ENCODE measurements at regions not wholly inside any gene's neighbourhood (a gene's known extent, or its start where the extent isn't known, plus 50 kb on each side); places are given as distances from the start of the nearest gene placed in this dataset.

DNA sequence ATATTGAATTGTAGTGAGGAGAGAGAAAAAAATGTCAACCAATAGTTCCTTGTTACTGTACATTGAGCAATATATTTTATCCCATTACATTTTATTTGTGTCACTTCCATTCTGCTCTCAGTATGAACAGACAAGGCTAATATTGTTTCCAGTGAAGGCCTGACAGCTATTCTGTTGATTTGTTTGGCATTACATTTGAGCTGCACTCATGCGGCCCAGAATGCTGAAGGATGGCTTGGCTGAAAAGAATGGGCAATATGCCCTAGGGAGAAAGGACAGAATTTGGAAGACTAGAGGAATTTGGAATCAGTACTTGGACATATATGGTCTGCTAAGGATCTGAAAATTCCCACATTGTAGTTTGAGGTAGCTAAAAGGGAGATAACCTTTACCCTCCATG, 1294.4 kb downstream of the CDH8 start:
- intact Hi-C loops (cut with micrococcal nuclease; ENCODE audit: unreplicated experiment) (no loop called here), in situ Hi-C loops (cut with HindIII; ENCODE audit: extremely low pct_ligation_motif_present, low pct_unique_long_range_greater_than_20kb) (no loop called here)
- Histone ChIP-seq H3K4me2 (ENCODE audit: low read depth, low read length) (no peak overlapping the region), H3K9ac (ENCODE audit: insufficient read depth, low read depth, low read length) (no peak overlapping the region), H3K9me3 (ENCODE audit: low read length) (peaks cover 87% of the 10 kb centered on the region), H3K79me2 (ENCODE audit: insufficient read depth, low read length) (no peaks in the 10 kb centered on the region), H3K4me3 (replicated peaks in 1 of 3; ENCODE audit: insufficient read depth in 1 of 3, low read depth in 2 of 3, low read length in 3 of 3) (no peak overlapping the region), H3K36me3 (replicated peaks in 1 of 2; ENCODE audit: control insufficient read depth in 1 of 2, insufficient read depth in 2 of 2, low read length in 2 of 2) (no peaks in the 10 kb centered on the region), H4K20me1 (ENCODE audit: insufficient read depth, low read length) (no peaks in the 10 kb centered on the region), H3K27me3 (ENCODE audit: control insufficient read depth in 1 of 2, insufficient read depth in 2 of 2, low read length in 2 of 2) (no peaks in the 10 kb centered on the region), H3K4me1 (ENCODE audit: insufficient read depth, low read length) (no peaks in the 10 kb centered on the region), H3K27ac (ENCODE audit: extremely low read length, insufficient read depth, low read length) (no peak overlapping the region), H2AFZ (ENCODE audit: low read length) (no peak overlapping the region)
- no TSS peak for BruUV-seq (replicated peaks)
- TF ChIP-seq RAD51 (IDR thresholded peaks at IDR 0.05; ENCODE audit: borderline replicate concordance) (no peak), ZNF83 (CRISPR knock-in tag; IDR thresholded peaks at IDR 0.05; ENCODE audit: borderline replicate concordance) (no peak), ARID2 (CRISPR knock-in tag; IDR thresholded peaks at IDR 0.05; ENCODE audit: borderline replicate concordance) (no peak), MAFF (IDR thresholded peaks at IDR 0.05; ENCODE audit: low read depth, low read length) (no peak), KLF15 (CRISPR knock-in tag; IDR thresholded peaks at IDR 0.05; ENCODE audit: borderline replicate concordance) (no peak), ZBED4 (CRISPR knock-in tag; IDR thresholded peaks at IDR 0.05; ENCODE audit: borderline replicate concordance) (no peak), ZNF513 (CRISPR knock-in tag; conservative IDR thresholded peaks at IDR 0.05) (no peak), ZNF337 (CRISPR knock-in tag; IDR thresholded peaks at IDR 0.05; ENCODE audit: borderline replicate concordance, low read depth) (no peak)
- TF ChIP-seq, protein P1, sequence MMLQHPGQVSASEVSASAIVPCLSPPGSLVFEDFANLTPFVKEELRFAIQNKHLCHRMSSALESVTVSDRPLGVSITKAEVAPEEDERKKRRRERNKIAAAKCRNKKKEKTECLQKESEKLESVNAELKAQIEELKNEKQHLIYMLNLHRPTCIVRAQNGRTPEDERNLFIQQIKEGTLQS (CRISPR knock-in tag; IDR thresholded peaks at IDR 0.05), result no peak
- TF ChIP-seq, protein P2, sequence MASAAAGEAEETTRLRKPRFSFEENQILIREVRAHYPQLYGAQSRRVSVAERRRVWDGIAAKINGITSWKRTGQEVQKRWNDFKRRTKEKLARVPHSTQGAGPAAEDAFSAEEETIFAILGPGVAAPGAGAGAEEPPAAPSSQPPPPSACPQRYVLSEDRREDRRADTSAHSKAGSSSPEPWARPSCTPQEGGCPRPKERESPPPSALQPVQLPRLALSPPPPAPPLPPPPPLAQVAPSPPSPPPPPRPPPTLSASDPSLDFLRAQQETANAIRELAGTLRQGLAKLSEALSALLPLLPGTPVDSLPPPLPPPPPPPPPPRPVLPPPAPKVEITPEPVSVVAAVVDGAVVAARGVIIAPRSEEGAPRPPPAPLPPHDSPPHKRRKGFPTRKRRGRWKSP (CRISPR knock-in tag; IDR thresholded peaks at IDR 0.05), result no peak
- no peak for FAIRE-seq
- DNase-seq (ENCODE audit: low spot score), result no peak
- ChIA-PET POLR2A (no interaction called here), CTCF (ENCODE audit: low intra/inter-chr PET ratio, low total read pairs) (no interaction called here)
- 27% methylated on average over 1 of the region's 1 CpG for WGBS (ENCODE audit: low lambda C conversion rate)
- no peak for ATAC-seq

Data from HepG2 (cell line).